ENCODE measurements at regions not wholly inside any gene's neighbourhood (a gene's known extent, or its start where the extent isn't known, plus 50 kb on each side); places are given as distances from the start of the nearest gene placed in this dataset.
"Not testable (repeated sequence)": the region's sequence is repeated elsewhere in the genome, so short reads cannot be mapped to it uniquely, and the experiment has no call there.

DNA sequence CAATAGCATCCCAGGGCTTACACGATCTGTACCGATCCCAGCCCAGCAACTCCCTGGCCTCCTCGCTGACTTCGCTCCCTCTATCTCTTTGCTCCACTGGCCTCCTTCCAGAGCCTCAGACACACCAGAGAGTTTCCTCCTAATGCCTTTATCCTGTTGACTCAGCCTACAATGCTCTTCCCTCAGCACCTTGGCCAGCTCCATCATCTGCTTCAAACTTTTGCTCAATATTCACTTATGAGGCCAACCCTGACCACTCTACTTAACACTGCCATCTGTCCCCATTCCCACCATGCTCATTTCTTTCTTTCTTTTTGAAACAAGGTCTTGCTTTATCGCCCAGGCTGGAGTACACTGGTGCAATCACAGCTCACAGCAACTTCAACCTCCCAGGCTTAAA lies 180.9 kb downstream of the CEP170 start:
- not testable (repeated sequence) for DNase-seq

GRCh38 chr1:243067056-243067455 lies 188.0 kb downstream of the CEP170 start:
- not testable (repeated sequence) for DNase-seq

DNA sequence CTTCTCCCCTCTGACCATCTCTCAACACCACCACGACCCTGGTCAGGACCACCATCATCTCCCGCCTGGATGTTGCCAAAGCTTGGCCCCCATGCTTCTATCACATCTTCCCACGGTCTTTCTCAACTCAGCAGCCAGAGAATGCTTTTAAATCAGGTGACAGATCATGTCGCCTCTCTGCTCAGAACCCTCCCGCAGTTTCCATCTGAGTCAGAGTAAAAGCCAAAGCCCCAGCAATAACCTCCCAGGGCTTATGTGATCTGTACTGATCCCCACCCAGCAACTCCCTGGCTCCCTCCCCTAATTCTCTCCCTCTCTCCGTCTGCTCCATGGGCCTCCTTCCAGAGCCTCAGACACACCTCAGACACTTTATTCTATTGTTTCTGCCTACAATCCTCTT lies 193.1 kb downstream of the CEP170 start:
- DNase-seq = not testable (repeated sequence)

DNA sequence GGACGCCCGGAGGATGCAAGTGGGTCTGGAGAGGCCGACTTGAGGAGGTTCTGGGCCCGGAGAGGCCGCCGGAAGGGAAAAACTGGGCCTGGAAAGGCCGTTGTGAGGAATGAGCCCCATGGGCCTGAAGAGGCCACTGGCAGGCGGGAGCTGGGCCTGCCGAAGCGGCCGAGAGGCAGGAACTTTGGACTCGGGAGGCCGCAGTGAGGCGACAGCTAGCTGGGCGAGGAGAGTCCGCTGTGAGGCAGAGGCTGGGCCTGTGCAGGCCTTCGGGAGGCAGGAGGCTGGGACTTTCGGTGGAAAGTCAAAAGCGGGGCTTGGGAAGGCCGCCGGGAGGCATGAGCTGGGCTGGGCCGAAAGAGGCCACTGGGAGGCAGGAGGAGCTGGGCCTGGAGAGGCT lies 199.6 kb downstream of the CEP170 start:
- DNase-seq = not testable (repeated sequence)

DNA sequence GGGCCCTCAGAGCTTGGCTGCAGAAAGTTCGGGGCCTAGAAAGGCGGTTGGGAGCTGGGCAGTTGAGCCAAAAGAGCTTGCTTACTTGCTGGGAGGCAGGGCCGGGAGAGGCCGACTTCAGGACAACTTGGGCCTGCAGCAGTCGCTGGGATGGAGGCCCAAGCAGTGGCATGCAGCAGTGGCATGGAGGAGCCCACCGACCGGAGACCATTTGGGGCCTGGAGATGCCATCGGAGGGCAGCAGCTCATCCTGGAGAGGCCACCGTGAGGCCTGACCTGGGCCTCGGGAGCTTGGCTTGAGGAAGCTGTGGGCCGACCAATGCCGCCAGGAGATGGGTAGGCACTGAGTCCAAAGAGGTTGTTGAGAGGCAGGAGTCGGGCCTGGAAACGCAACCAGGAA lies 200.0 kb downstream of the CEP170 start:
- DNase-seq = not testable (repeated sequence)

DNA sequence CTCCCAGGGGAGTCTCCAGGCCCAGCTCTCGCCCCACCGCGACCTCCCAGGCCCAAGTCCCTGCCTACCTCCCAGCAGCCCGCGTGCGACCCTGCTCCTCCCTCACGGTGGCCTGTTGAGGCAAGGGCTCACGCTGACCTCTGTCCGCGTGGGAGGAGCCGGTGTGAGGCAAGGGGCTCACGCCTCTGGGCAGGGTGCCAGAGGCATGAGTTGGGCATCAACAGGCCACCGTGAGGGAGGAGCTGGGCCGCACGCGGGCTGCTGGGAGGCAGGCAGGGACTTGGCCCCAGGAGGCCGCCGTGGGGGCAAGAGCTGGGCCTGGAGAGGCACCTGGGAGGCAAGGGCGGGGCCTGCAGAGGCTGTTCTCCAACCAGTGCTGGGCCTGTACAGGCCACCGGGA lies 200.4 kb downstream of the CEP170 start:
- DNase-seq = not testable (repeated sequence)

GRCh38 chr1:243053048-243053447 lies 202.0 kb downstream of the CEP170 start:
- DNase-seq = not testable (repeated sequence)

DNA sequence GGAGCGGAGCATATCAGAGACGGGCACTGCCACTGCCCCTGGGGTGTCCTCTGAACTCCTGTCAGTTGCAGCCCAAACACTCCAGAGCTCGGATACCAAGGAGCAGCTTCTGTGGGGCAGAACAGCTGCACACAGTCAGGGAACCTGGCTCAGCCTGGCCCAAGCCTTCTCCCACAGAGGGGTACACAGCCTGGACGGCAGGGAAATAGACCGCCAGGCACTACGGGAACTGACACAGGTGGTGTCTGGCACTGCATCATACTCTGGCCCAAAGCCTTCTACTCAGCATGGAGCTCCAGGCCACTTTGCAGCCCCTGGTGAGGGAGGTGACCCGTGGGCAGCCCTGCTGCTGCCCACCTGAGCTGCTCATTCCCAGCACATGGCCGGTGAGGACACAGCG lies 204.5 kb downstream of the CEP170 start:
- DNase-seq = not testable (repeated sequence)

GRCh38 chr1:243049716-243050115 lies 205.4 kb downstream of the CEP170 start:
- DNase-seq = not testable (repeated sequence)

DNA sequence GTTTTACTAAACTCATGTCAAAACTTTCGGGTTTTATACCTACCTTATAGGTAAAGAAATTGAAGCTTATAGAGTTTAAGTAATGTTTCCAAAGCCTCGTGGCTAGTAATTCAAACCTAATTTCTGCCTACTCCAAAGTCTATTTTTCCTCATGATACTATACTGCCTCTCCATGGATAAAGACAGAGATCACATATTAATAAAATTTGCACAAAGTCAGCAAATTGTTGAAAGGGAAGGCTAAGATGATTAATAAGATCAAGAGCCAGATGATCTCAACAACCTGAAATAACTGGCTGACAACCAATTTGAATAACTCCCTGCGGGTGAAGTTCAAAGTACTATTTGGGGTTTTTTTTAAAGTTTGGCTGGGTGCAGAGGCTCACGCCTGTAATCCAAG lies 233.7 kb downstream of the CEP170 start:
- DNase-seq = not testable (repeated sequence)

- peak; percentile 66 for DNase-seq
These were observed 235.9 kb downstream of the CEP170 start for GRCh38 chr1:243019030-243019635.

DNA sequence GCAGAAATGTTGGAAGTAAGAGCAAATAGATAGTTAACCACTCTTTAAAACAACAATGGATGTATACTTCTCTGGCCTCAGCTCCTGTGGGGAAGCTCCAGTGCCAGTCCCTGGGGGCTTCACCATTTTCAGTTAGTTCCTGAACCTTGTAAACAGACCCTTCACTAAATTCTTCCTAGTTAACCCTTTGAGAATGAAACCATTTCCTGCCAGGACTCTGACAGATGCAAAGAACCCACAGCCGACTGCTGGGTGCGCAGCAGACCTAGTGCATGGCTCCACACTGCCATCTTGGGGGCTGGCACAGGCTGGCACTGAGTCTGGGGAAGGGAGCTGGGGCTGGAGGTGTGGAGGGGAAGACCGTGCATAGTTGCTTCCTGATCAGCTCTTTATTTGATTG lies 244.4 kb downstream of the CEP170 start:
- not testable (repeated sequence) for DNase-seq

DNA sequence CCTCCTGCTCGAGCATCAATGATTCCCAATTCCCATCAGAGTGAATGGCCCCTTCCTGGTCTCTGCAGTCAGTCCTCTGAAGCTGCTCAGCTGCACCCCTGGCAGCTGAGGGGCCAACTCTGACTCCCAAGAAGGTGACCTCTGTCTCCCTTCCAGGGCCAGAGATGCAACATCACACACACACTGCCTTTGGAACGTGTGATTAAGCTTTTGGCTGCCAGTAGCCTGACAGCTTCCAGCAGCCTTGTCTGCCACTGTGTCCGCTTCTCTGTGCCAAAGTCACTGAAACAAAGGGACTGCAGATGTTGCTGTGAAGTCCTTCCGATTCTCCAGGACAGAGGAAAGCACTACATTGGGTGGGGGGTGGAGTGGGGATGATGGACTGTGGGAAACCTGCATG lies 254.1 kb downstream of the CEP170 start:
- DNase-seq = not testable (repeated sequence)

DNA sequence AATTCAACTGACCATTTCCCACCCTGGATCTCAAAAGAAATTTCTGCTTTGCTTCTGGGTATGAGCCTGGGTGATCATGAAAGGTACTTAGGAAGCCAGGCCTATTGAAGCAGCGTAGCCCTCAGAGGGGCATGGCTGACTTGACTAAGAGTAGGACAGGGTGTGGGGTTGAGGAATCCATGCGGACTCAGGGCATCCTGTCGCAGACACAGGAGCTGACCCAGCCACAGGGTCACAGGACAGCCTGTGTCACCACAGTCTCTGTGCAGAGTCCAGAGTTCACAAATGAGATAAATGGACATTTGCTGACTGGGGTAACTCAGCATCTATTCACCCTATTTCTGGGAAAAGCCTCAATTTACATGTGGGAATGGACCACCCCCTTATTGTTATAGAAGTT lies 262.3 kb downstream of the CEP170 start:
- DNase-seq = not testable (repeated sequence)

DNA sequence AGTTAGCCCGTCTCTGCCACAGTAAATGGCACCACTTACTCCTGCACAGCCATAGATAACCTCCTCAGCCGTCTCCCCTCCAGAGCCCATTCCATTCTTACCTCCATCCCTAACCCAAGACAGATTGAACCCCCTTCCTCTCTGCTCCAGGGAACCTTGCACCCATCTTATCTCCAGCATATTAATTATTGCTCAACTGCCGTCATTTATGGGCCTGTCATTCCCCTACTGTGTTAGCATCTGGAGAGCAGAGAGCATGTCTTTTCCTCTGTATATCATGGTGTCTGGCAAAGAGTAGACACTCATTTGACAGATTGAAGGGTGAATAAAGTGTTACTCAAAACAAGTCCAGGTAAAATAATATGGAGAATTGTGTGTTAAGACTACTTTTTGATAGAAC lies 270.0 kb downstream of the CEP170 start:
- DNase-seq = not testable (repeated sequence)

DNA sequence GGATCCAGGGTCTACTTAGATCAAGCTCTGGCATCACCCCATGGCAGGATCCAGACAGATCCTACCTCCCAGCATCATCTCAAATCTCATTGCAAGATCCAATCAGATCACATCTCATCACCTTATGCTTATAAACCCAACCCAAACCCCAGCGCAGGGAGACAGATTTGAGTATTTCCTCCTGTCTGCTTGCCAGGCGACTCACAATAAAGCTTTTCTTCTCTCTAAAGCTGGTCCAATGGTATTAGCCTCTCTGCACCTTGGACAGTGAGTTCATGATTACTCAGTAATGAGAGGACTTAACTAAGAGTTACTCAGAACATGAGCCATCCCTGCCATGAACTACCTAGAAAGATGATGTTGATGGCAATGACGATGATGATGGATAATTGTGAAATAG lies 281.7 kb downstream of the CEP170 start:
- DNase-seq = not testable (repeated sequence)

- DNase-seq = no peak
These were observed 288.2 kb downstream of the CEP170 start for GRCh38 chr1:242966892-242967291.

GRCh38 chr1:242959397-242959796 lies 295.7 kb downstream of the CEP170 start:
- DNase-seq = not testable (repeated sequence)

DNA sequence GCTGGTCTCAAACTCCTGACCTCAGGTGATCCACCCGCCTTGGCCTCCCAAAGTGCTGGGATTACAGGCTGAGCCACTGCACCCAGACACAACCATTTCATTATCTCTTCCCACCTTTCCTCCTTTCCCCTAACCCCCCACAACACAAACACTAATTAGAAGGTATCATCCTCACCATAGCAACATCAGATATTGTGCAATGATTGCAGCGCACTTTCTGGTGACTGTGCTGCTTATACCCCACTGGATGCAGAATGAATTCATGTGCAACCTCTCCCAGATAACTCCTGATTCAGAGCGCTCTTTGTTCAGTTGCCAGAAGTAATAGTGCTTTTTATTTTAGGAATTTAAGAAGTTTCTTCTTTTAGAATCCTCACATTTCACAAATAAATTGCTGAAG lies 300.1 kb downstream of the CEP170 start:
- not testable (repeated sequence) for DNase-seq

GRCh38 chr1:242946206-242946605 lies 308.9 kb downstream of the CEP170 start:
- no peak for DNase-seq

GRCh38 chr1:242936725-242937124 lies 318.4 kb downstream of the CEP170 start:
- DNase-seq = not testable (repeated sequence)

GRCh38 chr1:242924717-242925116 lies 330.4 kb downstream of the CEP170 start:
- DNase-seq = not testable (repeated sequence)

GRCh38 chr1:242923603-242924002 lies 331.5 kb downstream of the CEP170 start:
- not testable (repeated sequence) for DNase-seq

GRCh38 chr1:242914729-242915128 lies 340.4 kb downstream of the CEP170 start:
- not testable (repeated sequence) for DNase-seq

GRCh38 chr1:242912855-242913254 lies 342.2 kb downstream of the CEP170 start:
- not testable (repeated sequence) for DNase-seq

Measured in activated effector memory CD4-positive, alpha-beta T cell treated with anti-CD3 and anti-CD28 coated beads, Interleukin-2, amount 50 U/mL, for 16 hours (primary cell).